ENCODE measurements at regions not wholly inside any gene's neighbourhood (a gene's known extent, or its start where the extent isn't known, plus 50 kb on each side); places are given as distances from the start of the nearest gene placed in this dataset.

DNA sequence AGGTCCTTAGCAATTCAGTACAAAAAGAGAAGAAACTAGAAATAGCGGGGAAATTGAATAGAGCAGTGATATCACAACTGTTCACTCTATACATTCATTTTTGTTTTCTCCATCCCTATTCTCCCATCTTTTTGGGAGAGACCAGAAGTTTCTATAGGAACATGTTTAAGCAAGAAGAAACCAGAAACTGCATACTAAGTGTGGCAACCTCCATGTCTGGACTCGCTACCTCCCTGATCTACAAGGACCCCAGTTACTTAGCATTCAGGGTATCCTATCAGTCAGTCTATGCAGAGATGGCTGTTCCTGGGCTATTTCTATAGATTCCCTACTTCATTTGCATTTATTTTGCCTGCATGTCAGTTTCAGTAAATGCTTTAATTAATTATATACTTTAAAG is 178.6 kb downstream of the PHLDA1 start:
- no peak for TF ChIP-seq POLR2AphosphoS5 (IDR thresholded peaks at IDR 0.05)
- no peak for TF ChIP-seq POLR2A (IDR thresholded peaks at IDR 0.05)
- TF ChIP-seq, protein P1, sequence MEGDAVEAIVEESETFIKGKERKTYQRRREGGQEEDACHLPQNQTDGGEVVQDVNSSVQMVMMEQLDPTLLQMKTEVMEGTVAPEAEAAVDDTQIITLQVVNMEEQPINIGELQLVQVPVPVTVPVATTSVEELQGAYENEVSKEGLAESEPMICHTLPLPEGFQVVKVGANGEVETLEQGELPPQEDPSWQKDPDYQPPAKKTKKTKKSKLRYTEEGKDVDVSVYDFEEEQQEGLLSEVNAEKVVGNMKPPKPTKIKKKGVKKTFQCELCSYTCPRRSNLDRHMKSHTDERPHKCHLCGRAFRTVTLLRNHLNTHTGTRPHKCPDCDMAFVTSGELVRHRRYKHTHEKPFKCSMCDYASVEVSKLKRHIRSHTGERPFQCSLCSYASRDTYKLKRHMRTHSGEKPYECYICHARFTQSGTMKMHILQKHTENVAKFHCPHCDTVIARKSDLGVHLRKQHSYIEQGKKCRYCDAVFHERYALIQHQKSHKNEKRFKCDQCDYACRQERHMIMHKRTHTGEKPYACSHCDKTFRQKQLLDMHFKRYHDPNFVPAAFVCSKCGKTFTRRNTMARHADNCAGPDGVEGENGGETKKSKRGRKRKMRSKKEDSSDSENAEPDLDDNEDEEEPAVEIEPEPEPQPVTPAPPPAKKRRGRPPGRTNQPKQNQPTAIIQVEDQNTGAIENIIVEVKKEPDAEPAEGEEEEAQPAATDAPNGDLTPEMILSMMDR (IDR thresholded peaks at IDR 0.05 in 8 of 11, conservative IDR thresholded peaks at IDR 0.05 in 3 of 11) = no peak
- peaks cover 0 to 9% (median 0%) of the 10 kb centered on the region in 6 donors for H3K4me1 ChIP-seq
- DNase-seq = no peak
- 46 to 96% (median 72%) methylated on average over 2 of the region's 2 CpGs for WGBS, 5 donors
- no peaks in the 10 kb centered on the region for H3K36me3 ChIP-seq
- H3K4me3 ChIP-seq = no peak overlapping the region
- H3K9me3 ChIP-seq = no peaks in the 10 kb centered on the region
- intact Hi-C loops (cut with DNase I; ENCODE audit: low total_unique reads) = no loop called here
- peaks cover 0 to 14% (median 0%) of the 10 kb centered on the region in 7 donors for H3K27me3 ChIP-seq (replicated peaks in 1 of 7)
- H3K27ac ChIP-seq = no peak overlapping the region

DNA sequence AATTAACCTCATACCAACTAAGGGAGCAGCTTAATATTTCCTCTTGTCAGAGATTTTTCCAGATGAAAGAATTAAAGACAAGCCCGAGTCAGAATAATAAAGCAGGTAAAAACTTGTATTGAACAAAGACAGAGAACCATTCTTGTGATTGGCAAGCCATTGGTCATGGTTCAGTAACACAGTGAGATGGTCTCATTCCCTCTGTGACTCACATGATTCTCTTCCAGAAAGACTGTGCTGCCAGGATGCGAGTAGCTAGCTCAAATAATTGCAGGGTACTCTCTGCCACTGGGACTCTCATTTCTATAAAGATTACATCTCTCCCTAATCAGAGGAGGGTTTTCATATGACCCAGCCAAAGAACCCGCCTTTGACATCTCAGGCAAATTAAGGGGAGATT is 179.4 kb downstream of the PHLDA1 start:
- H3K4me1 ChIP-seq = peaks cover 0 to 9% (median 0%) of the 10 kb centered on the region in 6 donors

DNA sequence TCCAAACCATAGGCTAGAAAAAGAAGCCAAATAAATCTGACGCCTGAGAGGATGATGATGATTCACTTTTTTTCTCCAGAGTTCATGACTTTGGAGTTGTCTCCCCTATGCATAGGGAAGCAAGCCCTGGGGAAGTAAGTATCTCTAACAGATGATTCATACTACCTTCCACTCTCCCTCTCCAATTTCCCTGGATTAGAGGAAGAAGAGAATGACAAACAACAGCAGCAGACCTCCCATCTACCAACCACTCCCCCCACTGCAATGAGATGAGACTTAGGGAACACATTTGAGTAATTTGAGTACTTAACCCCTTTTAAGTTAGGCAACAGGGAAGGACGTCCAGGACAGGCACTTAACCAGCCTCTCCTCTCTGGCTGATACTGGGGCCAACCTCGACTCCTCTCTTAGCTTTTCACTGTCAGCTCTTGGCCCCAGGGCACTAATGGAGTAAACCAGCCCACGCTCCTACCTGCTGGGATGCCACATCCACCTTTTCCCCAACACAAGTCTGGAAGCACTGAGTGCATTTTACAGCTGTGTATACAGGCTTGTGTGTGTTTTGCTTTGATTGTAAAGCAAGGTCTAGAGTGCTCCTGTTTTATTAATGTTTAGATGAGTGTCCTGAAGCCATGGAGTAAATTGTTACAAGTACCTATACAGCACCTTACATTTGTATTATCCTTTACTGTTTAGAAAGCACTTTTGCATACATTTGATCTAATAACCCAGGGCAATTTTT is 180.7 kb downstream of the PHLDA1 start:
- Histone ChIP-seq H3K9me3 (peaks cover 0 to 8% (median 2%) of the 10 kb centered on the region in 8 donors), H3K36me3 (no peaks in the 10 kb centered on the region), H3K27ac (no peak overlapping the region), H3K27me3 (replicated peaks in 1 of 7) (peaks cover 0 to 14% (median 0%) of the 10 kb centered on the region in 7 donors), H3K4me3 (no peak overlapping the region), H3K4me1 (peaks cover 0 to 9% (median 0%) of the 10 kb centered on the region in 6 donors)
- TF ChIP-seq POLR2AphosphoS5 (IDR thresholded peaks at IDR 0.05) (no peak), POLR2A (IDR thresholded peaks at IDR 0.05) (no peak)
- TF ChIP-seq, protein P1 (IDR thresholded peaks at IDR 0.05 in 8 of 11, conservative IDR thresholded peaks at IDR 0.05 in 3 of 11) = no peak
- intact Hi-C loops (cut with DNase I; ENCODE audit: low total_unique reads) = no loop called here
- no peak for DNase-seq
- 40 to 68% (median 46%) methylated on average over 4 of the region's 4 CpGs for WGBS, 5 donors

More for the DNA sequence above, 179.4 kb downstream of the PHLDA1 start:
- Histone ChIP-seq H3K27me3 (replicated peaks in 1 of 7) (peaks cover 0 to 14% (median 0%) of the 10 kb centered on the region in 7 donors), H3K27ac (no peak overlapping the region), H3K36me3 (no peaks in the 10 kb centered on the region), H3K4me3 (no peak overlapping the region), H3K9me3 (no peaks in the 10 kb centered on the region)
- DNase-seq = no peak
- intact Hi-C loops (cut with DNase I; ENCODE audit: low total_unique reads) = no loop called here
- TF ChIP-seq POLR2A (IDR thresholded peaks at IDR 0.05) (no peak), POLR2AphosphoS5 (IDR thresholded peaks at IDR 0.05) (no peak)
- TF ChIP-seq, protein P1 (IDR thresholded peaks at IDR 0.05 in 8 of 11, conservative IDR thresholded peaks at IDR 0.05 in 3 of 11) = no peak
- WGBS, 5 donors = 87 to 96% (median 89%) methylated on average over 3 of the region's 3 CpGs

DNA sequence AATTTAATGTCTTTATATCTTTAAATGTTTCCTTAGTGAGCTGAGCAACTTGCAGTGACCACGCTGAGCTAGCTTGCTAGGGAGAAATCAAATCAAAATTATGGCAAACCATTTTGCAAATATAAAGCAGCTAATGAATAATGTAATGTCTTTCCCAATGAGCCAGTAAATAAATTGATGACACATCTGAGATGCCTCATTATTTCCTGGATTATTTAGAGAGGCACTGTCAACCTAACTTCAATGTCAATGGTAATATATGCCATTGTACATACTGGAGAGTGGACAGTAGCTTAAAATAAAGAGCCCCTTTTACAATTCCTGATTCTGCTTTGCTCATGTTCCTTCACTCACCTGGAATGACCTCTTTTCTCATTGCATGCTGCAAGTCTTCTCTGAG is 182.6 kb downstream of the PHLDA1 start:
- 0 to 85% (median 41%) methylated on average over 1 of the region's 1 CpG for WGBS, 5 donors
- H3K27me3 ChIP-seq (replicated peaks in 1 of 7) = peaks cover 0 to 8% (median 0%) of the 10 kb centered on the region in 7 donors
- H3K9me3 ChIP-seq = peaks cover 0 to 8% (median 2%) of the 10 kb centered on the region in 8 donors
- no peak overlapping the region for H3K27ac ChIP-seq
- no peak for DNase-seq
- intact Hi-C loops (cut with DNase I; ENCODE audit: low total_unique reads) = no loop called here
- TF ChIP-seq POLR2AphosphoS5 (IDR thresholded peaks at IDR 0.05) (no peak), POLR2A (IDR thresholded peaks at IDR 0.05) (no peak)
- TF ChIP-seq, protein P1 (IDR thresholded peaks at IDR 0.05 in 8 of 11, conservative IDR thresholded peaks at IDR 0.05 in 3 of 11) = no peak
- H3K4me3 ChIP-seq = no peak overlapping the region
- H3K36me3 ChIP-seq = no peaks in the 10 kb centered on the region
- peaks cover 0 to 9% (median 0%) of the 10 kb centered on the region in 6 donors for H3K4me1 ChIP-seq

Measured in spleen (tissue), 11 donors.